ENCODE measurements at regions not wholly inside any gene's neighbourhood (a gene's known extent, or its start where the extent isn't known, plus 50 kb on each side); places are given as distances from the start of the nearest gene placed in this dataset.
"Not testable (repeated sequence)": the region's sequence is repeated elsewhere in the genome, so short reads cannot be mapped to it uniquely, and the experiment has no call there.

DNA sequence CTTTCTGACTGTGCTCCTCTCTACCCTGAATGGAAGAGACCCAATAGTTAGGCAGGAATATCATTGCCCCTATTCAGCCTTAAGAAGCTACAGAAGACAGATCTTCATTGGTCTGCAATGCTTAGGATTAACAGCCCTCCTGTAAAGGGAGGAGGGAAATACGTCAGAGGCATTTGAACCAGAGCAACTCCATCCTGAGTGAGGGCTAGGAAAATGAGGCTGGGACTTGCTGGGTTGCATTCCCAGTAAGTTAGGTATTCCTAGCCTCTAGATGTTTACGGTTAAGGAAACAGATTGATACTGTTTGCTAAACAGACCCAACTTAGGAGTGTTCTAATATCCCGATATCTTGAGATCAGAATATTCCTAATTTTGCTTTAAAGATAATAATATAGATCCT is 63.5 kb downstream of the PCDH18 start:
- DNase-seq (ENCODE audit: low spot score) = no peak

- no peak for DNase-seq (ENCODE audit: low spot score)
These were observed 64.8 kb downstream of the PCDH18 start for GRCh38 chr4:137467537-137467936.

- no peak for DNase-seq (ENCODE audit: low spot score)
These were observed 68.8 kb downstream of the PCDH18 start for GRCh38 chr4:137463377-137464003.

GRCh38 chr4:137455647-137456321 is 76.5 kb downstream of the PCDH18 start:
- no peak for DNase-seq (ENCODE audit: low spot score)

DNA sequence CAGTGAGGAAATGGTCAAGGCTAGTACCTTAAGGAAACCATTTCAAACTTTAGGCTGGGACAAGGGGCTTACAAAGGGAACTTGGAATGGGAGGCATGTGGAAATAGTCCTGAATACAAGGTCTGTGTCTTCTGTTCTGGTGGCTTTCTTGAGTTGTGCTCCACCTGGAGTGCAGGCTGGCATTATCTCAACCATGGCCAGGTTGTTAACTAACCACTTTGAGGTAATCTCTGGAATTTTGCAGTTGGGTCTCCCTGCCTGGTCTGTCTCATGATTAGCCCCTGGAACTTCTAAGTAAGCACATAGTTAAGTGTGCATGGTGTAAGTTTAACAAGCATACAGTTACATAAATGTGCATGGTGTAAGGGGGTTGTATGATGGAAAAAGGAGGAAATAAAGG is 77.5 kb downstream of the PCDH18 start:
- DNase-seq (ENCODE audit: low spot score) = no peak

DNA sequence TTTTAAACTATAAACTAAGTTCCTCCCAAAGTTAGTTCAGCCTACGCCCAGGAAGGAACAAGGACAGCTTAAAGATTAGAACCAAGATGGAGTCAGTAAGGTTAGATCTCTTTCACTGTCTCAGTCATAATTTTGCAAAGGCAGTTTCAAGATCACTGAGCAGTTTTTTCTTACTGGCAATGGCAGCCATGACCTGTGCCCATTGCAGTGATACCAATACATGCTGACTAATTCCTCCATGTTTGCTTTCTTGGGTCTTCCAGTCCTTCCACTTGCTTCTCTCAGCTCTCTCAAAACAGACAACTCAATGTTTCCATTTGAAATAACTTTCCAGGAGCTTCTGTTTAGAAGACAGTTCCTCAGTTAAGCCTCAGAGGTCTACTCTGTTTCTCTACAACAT is 79.5 kb downstream of the PCDH18 start:
- no peak for DNase-seq (ENCODE audit: low spot score)

- no peak for DNase-seq (ENCODE audit: low spot score)
These were observed 81.0 kb downstream of the PCDH18 start for GRCh38 chr4:137451172-137451825.

- no peak for DNase-seq (ENCODE audit: low spot score)
These were observed 83.9 kb downstream of the PCDH18 start for GRCh38 chr4:137448402-137448801.

DNA sequence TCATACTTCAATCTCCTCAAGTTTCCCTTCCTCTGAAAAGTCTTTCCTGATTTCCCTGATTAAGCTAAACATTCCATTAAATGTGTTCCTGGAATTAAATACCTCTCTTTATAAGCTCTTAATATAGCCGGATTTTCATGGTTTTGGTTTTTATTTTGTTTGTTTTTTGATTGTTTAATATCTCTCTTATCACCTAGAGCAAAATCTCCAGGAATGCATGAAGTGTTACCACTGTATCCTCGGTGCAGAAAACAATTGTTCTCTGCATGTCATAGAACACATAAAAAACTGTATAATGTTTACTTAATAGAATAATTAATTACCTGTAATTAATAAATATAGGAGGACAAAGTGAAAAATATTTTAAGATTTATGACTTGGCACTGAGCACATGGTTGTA is 86.2 kb downstream of the PCDH18 start:
- no peak for DNase-seq (ENCODE audit: low spot score)

DNA sequence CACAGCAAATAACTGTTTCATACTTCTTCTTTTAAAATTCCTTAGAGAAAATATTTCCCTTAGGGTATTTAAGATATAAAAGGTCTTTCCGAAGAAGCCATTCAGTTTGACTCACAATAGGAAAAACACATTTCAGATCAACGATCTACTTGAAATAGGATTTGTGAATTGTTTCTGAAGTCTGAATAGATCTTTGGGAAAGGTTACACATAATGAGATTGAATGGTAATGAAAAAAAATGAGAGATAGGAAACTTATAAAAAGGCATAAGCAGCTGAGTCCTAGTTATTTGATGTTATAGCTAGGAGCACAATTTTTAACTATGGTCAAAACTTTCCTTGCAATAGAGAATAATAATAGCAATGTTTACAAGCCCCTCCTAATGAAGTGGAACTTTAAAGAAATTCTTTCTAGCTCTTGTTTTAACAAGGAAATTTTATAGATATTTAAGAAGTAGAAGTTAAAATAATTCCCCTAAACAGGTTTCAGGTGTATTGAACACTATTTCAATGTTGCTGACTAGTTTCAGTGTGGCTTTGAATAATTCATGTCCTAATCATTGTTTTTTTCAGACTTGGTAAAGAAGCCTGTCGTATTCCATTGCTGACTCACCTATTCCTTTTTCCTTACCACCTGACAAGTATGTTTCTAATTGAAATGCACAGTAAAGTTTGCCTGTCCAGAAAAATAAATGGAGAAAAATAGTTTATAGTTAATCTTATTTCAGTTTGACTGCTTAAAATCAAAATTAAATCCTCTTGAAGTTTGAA is 89.1 kb downstream of the PCDH18 start:
- DNase-seq (ENCODE audit: low spot score) = no peak

DNA sequence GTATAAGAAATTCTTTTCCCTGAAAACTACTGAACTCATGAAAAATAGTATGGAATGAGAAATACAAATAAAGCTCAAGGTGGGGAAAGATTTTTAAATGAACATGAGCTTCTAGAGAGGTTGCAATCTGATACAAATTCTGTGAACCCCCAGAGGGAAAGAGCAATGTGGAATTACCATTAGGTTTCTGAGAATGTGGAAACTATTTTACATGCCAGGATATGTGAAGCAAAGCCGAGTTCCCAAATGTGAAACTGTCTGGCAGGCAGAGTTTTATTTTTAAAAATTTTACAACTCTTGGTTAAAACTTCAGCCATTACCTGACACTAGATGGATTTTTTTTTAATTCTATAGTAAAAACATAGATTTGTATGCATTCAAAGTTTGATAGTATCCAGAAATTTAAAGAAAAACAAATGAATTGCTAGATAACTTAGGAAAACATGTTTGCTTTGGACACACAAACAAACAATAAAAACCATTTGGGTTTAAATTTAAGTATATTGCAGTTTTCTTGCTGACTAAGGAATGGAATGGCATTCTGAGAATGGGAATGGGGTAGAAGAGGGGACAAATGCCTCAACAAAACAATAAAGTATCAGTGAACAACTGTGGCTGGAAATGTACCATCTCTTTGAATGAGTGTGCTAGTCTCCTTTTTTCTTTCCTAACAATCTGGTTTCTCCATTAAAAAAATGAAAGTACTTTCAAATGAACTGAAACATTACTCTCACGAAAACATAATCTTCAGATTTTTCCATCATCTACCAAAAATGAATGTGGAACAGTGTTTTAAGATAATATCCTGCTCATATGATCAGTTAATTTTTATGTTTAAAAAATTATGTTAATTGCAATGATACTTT is 99.6 kb downstream of the PCDH18 start:
- no peak for DNase-seq (ENCODE audit: low spot score)

GRCh38 chr4:137430171-137430570 is 102.1 kb downstream of the PCDH18 start:
- DNase-seq (ENCODE audit: low spot score) = no peak

DNA sequence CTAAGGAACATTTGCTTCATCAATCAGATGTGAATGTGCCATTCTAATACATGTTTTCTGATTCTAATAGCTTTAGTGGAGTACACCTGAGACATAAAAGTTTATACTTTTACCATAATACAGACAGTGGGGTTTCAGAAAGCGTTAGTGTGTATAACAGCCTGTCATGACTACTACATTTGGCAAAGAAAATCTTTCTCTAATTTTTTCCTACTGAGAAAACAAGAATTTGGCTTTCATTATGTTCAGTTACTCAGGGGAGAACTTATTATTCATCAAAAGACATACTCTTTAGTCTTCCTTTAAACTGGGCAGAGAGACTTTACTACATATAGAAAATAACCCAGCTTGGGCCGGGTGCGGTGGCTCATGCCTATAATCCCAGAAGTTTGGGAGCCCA is 104.9 kb downstream of the PCDH18 start:
- DNase-seq (ENCODE audit: low spot score) = no peak

- no peak for DNase-seq (ENCODE audit: low spot score)
These were observed 107.0 kb downstream of the PCDH18 start for GRCh38 chr4:137425281-137425680.

GRCh38 chr4:137422666-137423065 is 109.6 kb downstream of the PCDH18 start:
- DNase-seq (ENCODE audit: low spot score) = no peak

GRCh38 chr4:137421796-137422195 is 110.5 kb downstream of the PCDH18 start:
- no peak for DNase-seq (ENCODE audit: low spot score)

GRCh38 chr4:137420901-137421396 is 111.3 kb downstream of the PCDH18 start:
- DNase-seq (ENCODE audit: low spot score) = no peak

DNA sequence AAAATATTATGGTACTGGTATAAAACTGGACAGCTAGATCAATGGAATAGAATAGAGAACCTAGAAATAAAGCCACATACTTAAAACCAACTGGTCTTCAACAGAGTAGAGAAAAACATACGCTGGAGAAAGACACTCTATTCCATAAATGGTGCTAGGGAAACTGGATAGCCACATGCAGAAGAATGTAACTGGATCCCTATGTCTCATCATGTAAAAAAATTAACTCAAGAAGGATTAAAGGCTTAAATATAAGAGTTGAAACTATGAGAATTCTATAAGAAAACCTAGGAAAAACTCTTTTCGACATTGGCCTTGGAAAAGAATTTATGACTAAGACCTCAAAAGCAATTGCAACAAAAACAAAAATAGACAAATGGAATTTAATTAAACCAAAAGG is 114.6 kb downstream of the PCDH18 start:
- DNase-seq (ENCODE audit: low spot score) = no peak

- no peak for DNase-seq (ENCODE audit: low spot score)
These were observed 117.5 kb downstream of the PCDH18 start for GRCh38 chr4:137414802-137415201.

GRCh38 chr4:137408527-137409177 is 123.6 kb downstream of the PCDH18 start:
- DNase-seq (ENCODE audit: low spot score) = no peak

DNA sequence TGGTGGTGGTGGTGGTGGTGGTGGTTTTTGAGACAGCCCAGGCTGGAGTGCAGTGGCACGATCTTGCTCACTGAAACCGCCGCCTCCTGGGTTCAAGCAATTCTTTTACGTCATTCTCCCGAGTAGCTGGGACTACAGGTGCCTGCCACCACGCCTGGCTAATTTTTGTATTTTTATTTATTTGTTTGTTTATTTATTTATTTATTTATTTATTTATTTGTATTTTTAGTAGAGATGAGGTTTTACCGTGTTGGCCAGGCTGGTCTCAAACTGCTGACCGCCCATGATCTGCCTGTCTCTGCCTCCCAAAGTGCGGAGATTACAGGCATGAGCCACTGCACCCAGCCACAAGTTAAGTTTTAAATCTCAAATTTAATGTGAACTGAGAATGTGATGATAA is 126.5 kb downstream of the PCDH18 start:
- DNase-seq (ENCODE audit: low spot score) = not testable (repeated sequence)

Measured in Ammon's horn (tissue), 1 donor.